ENCODE measurements at regions not wholly inside any gene's neighbourhood (a gene's known extent, or its start where the extent isn't known, plus 50 kb on each side); places are given as distances from the start of the nearest gene placed in this dataset.

DNA sequence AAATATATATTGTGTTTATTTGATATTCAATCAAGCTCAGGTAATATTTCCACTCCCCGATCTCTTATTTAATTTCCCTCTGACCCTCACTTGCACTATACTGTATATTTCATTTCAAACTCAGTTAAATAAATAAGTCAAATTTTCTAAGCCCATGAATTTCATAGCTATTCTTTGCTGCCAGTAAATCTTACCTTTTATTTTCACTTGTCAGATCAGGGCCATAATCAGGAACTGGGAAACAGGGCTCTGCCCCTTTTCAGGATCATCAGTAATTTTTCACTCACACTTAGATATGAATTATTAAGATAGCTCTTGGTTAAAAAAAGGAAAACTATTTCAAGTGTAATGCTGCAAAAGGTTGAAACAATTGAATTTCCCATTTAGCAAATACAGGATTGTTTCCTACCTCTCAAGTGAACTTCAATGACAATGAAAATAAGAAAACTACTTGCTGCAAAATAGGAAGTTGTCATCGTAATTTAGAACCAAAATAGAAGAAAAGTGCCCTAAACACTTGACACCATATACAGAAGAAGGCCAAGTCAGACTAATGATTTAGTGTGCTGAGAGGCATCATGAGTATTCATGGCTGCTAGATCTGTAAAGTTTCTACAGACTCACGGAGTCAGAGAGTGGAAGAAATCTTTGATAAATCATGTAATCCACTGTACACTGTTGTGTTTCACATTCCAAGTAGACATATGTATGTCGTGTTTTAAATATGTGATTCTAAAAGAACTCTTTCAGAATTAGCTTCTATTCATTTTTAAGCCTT is 316.8 kb upstream of the CNTN5 start:
- H2BK5ac ChIP-seq (ENCODE audit: low read depth, low read length, poor library complexity, severe bottlenecking): no peak overlapping the region
- no peaks in the 10 kb centered on the region for H3K9me1 ChIP-seq (ENCODE audit: insufficient read depth, low read length)
- H2AK9ac ChIP-seq (replicated peaks; ENCODE audit: low read depth, low read length, poor library complexity): no peak overlapping the region
- no peak overlapping the region for H4K8ac ChIP-seq (ENCODE audit: low read depth in 2 of 2, low read length in 2 of 2)
- no peak overlapping the region for H2AK5ac ChIP-seq (ENCODE audit: low read depth, low read length)
- no peak overlapping the region for H2BK20ac ChIP-seq (ENCODE audit: low read depth, low read length)
- H3K36me3 ChIP-seq (ENCODE audit: control insufficient read depth, insufficient read depth, low read length): no peaks in the 10 kb centered on the region
- peaks cover 5% of the 10 kb centered on the region for H3K9me3 ChIP-seq (ENCODE audit: control insufficient read depth, insufficient read depth, low read length)
- no peak overlapping the region for H3K4me3 ChIP-seq (ENCODE audit: insufficient read depth, low read depth, low read length)
- H3K4ac ChIP-seq (ENCODE audit: low read depth, low read length): no peak overlapping the region
- TF ChIP-seq NFE2L2 (IDR thresholded peaks at IDR 0.05; ENCODE audit: low read depth, low read length) (no peak), ELK1 (IDR thresholded peaks at IDR 0.05; ENCODE audit: borderline replicate concordance, low read depth, low read length) (no peak), MAFK (IDR thresholded peaks at IDR 0.05; ENCODE audit: low read depth, low read length) (no peak)
- no peaks in the 10 kb centered on the region for H3K79me1 ChIP-seq (ENCODE audit: low read depth in 1 of 2, low read length in 2 of 2)
- H3K56ac ChIP-seq (ENCODE audit: extremely low read depth, insufficient read depth, low read length): no peak overlapping the region
- dilution Hi-C loops (cut with HindIII; ENCODE audit: low sequenced_read_pairs, unreplicated experiment) (no loop called here), in situ Hi-C loops (cut with MboI; ENCODE audit: low sequenced_read_pairs) (no loop called here), intact Hi-C loops (cut with micrococcal nuclease) (no loop called here)
- H4K5ac ChIP-seq (ENCODE audit: low read depth, low read length): no peak overlapping the region
- no peak overlapping the region for H3K14ac ChIP-seq (replicated peaks; ENCODE audit: low read depth, low read length)
- no peaks in the 10 kb centered on the region for H4K20me1 ChIP-seq (ENCODE audit: insufficient read depth, low read length)
- H4K91ac ChIP-seq (ENCODE audit: insufficient read depth, low read depth, low read length): no peak overlapping the region
- no peak overlapping the region for H3K18ac ChIP-seq (ENCODE audit: low read depth, low read length)
- no peak overlapping the region for H2BK120ac ChIP-seq (ENCODE audit: low read depth, low read length)
- POLR2A ChIA-PET (ENCODE audit: unreplicated experiment): no interaction called here
- H3K9ac ChIP-seq (ENCODE audit: low read depth, low read length): no peak overlapping the region
- no peaks in the 10 kb centered on the region for H3K27me3 ChIP-seq (ENCODE audit: control insufficient read depth, insufficient read depth, low read length)
- ATAC-seq (ENCODE audit: low read depth) (no peak), DNase-seq (no peak)
- no peak overlapping the region for H2BK15ac ChIP-seq (ENCODE audit: low read depth, low read length)
- H3K27ac ChIP-seq (ENCODE audit: insufficient read depth, low read length): no peak overlapping the region
- WGBS, 2 experiments (ENCODE audit: extremely low coverage in 2 of 2, insufficient read length in 1 of 2): no CpG with 5 or more reads among the region's 4 CpGs
- no peaks in the 10 kb centered on the region for H3K4me1 ChIP-seq (ENCODE audit: control insufficient read depth, insufficient read depth, low read length)
- BruUV-seq (replicated peaks): no TSS peak
- H2AFZ ChIP-seq (replicated peaks; ENCODE audit: low read length, poor library complexity): no peak overlapping the region
- no peak overlapping the region for H3K23ac ChIP-seq (ENCODE audit: low read depth, low read length)
- H3K4me2 ChIP-seq (ENCODE audit: low read depth, low read length): no peak overlapping the region
- CTCF ChIA-PET: no interaction called here

All from IMR-90 (cell line).